GM21723 (cell line): ENCODE measurements at regions not wholly inside any gene's neighbourhood (a gene's known extent, or its start where the extent isn't known, plus 50 kb on each side); places are given as distances from the start of the nearest gene placed in this dataset.
"Not testable (repeated sequence)": the region's sequence is repeated elsewhere in the genome, so short reads cannot be mapped to it uniquely, and the experiment has no call there.

Source experiments
- ATAC-seq: cut with Tn5 transposase; IDR thresholded peaks from one replicate; pipeline ENCODE4 v1.9.1; 2021; ENCODE audit warnings: mild to moderate bottlenecking, moderate library complexity; ENCODE audit not compliant: unreplicated experiment

DNA sequence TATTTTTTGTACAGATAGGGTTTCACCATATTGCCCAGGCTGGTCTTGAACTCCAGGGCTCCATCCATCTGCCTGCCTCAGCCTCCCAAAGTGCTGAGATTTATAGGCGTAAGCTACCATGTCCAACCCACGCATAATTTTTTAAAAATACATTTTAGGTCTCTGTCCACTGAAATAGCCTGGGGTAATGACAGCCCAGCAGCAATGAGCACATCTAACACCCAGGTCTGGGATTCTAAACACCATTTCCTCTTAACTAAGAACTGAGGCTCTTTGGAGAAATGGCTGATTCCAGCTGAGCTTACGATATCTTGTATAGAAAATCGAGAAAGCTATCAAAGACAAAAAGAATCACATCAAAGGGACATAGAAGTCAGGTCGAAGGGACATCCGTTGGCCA is 245.3 kb downstream of the PARN start:
- ATAC-seq: no peak

DNA sequence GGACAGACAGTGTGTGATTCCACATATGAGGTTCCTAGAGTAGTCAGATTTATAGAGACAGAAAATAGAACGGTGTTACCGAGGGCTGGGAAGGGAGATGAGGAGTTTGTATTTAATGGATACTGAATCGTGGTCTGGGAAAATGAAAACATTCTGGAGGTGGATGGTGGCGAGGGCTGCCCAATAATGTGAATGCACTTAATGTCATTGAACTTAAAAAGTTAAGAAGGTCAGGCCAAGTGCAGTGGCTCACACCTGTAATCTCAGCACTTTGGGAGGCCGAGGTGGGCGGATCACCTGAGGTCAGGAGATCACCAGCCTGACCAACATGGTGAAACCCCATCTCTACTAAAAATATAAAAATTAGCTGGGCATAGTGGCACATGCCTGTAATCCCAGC is 246.2 kb downstream of the PARN start:
- not testable (repeated sequence) for ATAC-seq

DNA sequence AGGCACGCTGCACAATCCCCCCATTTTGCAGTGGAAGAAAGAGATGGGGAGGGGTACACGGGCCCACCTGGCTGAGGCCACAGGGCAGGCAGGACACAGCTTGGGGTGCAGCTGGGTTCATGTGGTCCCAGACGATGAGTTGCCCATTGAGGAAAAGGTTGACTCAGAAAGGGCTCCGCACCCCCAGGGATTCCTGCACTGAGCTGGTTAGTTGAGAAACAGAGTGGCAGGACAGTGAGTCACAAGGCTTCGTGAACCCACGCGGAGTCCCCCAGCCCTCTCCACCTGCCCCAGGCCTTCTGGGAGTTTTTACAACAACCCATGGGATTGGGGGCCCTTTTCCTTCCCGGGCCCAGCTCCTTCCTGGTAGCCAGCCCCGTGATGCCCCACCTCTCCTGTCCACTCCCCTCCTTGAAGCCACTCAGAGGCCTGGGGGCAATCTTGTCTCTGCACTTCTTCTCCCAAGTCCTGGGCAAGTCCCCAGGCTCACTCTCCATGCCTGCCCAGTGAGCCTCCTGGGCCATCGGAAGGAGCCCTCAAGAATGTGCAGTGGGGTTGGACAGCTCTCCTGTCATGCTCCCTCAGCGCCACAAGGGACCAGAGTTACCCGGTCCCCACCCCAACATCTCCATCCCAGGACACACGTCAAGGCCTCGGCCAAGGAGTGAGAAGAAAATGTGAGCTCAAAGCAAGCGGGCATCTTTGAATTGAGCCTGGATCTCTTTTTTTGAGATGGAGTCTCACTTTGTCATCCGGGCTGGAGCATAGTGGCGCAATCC is 251.2 kb downstream of the PARN start:
- ATAC-seq: no peak

- ATAC-seq: no peak
These were observed 251.9 kb downstream of the PARN start for GRCh38 chr16:14378131-14378551.

DNA sequence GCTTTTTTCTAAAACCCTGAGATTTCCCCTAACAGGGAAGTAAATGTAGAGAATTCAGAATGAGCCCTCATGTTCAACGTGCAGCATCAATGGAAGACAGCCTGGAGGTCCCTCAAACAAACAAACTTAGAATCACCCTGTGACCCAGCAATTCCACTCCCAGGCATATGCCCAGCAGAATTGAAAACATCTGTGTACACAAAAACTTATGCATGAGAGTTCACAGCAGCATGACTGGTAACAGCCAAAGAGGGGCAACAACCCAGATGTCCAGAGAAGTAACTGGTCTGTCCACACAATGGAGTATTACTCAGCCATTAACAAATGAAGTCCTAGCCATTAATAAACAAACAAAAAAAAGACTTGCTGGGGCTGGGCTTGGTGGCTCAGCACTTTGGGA is 252.7 kb downstream of the PARN start:
- ATAC-seq: no peak

DNA sequence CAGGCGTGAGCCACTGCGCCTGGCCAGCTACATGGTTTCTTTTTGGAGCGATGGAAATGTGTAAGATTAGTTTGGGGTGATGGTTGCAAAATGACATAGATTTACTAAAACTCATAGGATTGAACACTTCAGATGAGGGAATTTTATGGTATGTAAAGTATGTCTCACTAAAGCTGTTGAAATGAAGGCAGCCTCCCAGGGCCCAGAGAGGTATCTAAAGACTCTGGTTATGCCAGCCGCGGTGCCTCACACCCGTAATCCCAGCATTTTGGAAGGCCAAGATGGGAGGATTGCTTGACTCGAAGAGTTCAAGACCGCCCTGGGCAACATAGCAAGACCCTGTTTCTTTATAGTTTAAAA is 254.9 kb downstream of the PARN start:
- no peak for ATAC-seq

DNA sequence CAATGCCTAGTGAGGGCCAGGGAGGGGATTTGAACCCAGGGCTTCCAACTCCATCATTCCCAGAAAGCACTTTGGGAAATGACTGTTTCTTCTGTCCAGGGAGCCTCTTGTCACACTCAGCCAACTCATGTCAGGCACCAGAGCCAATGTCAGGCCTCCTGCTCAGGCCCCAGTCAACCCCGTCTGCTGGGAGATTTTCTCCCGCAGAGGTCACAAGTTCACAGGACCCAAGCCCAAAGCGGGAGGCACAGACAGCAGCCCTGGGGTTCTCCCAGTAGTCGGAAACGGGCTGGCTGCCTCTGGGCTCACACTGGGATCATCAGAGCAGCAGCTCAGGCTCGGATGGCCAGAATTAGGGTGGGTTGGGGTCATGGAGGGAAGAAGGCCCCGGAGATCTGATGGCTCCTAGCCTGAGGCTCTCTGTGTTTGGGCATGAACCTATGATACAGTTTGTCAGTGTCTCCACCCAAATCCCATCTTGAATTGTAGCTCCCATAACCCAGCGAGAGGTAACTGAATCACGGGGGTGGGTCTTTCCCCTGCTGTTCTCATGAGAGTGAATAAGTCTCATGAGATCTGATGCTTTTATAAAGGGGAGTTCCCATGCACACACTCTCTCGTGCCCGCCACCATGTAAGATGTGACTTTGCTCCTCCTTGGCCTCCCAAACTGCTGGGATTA is 255.5 kb downstream of the PARN start:
- ATAC-seq: no peak

- ATAC-seq: no peak
These were observed 256.2 kb downstream of the PARN start for GRCh38 chr16:14373896-14374295.

GRCh38 chr16:14373406-14373805 is 256.7 kb downstream of the PARN start:
- no peak for ATAC-seq

GRCh38 chr16:14372471-14372870 is 257.6 kb downstream of the PARN start:
- ATAC-seq: no peak

- no peak for ATAC-seq
These were observed 258.2 kb downstream of the PARN start for GRCh38 chr16:14371778-14372431.

- no peak for ATAC-seq
These were observed 259.3 kb downstream of the PARN start for GRCh38 chr16:14370736-14371234.

DNA sequence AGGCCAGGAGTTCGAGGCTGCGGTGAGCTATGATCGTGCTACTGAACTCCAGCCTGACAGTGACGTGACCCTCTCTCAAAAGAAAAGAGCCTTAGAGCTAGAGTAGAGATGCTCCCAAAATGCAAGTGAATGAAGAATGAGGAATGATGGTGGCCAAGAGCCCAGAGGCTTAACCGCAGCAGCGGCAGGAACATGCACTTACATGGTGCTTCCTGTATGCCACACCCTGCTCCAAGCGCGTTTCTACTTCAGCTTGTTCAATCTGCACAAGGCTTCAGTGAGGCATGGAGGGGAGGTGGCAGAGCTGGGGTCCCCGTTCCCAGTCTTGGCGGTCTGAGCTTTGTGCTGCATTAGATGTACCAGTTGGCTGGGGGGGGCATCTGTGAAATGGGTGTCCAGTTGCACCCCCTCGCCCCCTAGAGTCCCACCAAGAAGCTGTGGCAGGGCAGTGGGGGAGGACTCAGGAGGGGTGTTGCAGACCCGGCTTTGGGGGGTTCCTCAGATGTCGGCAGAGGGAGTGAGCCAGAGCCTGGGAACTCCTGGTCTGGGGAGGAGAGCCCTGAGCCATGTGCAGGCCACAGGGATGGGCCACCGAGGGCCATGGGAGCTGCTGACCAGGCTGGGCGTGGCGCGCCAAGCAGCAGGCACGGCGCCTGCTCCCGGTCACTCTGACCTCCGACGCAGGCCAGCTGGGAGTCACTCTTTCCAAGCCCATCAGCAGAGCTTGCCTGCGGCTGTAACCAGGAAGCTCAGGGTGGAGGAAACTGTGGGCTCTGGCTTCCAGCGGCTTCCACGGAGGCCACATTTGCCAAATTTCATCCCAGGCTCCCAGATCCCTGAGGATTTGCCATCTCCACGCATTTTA is 260.1 kb downstream of the PARN start:
- ATAC-seq: no peak

DNA sequence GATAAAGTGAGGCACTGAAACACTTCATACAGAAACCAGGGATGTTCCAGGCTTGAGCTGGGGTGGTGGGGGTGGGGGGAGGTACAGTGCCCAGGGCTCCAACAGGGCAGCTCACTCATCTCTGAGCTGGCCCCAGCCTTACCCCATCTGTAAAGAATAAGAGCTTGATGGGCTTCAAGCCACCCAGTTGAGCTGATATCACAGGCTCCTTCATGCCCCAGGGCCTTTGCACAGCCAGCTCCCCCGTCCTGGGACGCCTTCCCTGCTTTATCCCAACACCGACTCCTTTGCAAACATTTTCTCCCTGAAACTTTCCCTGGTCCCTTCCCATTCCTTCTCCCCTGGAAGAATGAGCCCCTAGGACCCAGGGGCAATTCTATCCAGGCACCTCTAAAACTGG is 261.7 kb downstream of the PARN start:
- ATAC-seq: no peak

GRCh38 chr16:14366974-14367707 is 262.9 kb downstream of the PARN start:
- no peak for ATAC-seq

GRCh38 chr16:14366447-14366846 is 263.6 kb downstream of the PARN start:
- ATAC-seq: no peak

- no peak for ATAC-seq
These were observed 264.7 kb downstream of the PARN start for GRCh38 chr16:14365200-14365851.

- ATAC-seq: no peak
These were observed 265.5 kb downstream of the PARN start for GRCh38 chr16:14364386-14365199.

GRCh38 chr16:14364112-14364385 is 266.0 kb downstream of the PARN start:
- no peak for ATAC-seq
